ENCODE measurements at regions not wholly inside any gene's neighbourhood (a gene's known extent, or its start where the extent isn't known, plus 50 kb on each side); places are given as distances from the start of the nearest gene placed in this dataset.

DNA sequence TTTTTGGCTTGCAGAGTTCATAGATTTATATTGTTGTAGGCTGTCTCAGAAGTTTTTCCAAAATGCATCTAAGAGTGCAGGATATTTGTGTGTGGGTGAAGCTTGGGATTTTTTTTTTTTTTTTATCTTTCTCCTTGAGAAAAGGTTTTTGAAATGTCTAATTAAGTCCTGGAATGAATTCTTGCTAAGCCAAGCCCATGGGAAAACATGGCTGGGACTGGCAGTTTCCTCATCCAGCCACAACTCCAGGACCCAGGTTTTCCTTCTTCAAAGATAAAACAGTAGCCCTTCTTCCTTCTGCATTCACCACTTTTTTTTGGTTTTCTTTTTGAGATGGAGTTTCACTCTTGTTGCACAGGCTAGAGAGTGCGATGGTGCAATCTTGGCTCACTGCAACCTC, 242.5 kb upstream of the JAG1 start:
- no peak overlapping the region for H2BK15ac ChIP-seq (ENCODE audit: low read depth, low read length)
- H3K23ac ChIP-seq (ENCODE audit: low read depth, low read length) = no peak overlapping the region
- H4K5ac ChIP-seq (ENCODE audit: low read depth, low read length) = no peak overlapping the region
- no peak overlapping the region for H2BK5ac ChIP-seq (ENCODE audit: low read depth, low read length, poor library complexity, severe bottlenecking)
- H3K18ac ChIP-seq (ENCODE audit: low read depth, low read length) = no peak overlapping the region
- ChIA-PET CTCF (no interaction called here), POLR2A (ENCODE audit: unreplicated experiment) (no interaction called here)
- H3K4me1 ChIP-seq (ENCODE audit: control insufficient read depth, insufficient read depth, low read length) = peaks cover 12% of the 10 kb centered on the region
- H2AFZ ChIP-seq (replicated peaks; ENCODE audit: low read length, poor library complexity) = no peak overlapping the region
- H3K14ac ChIP-seq (replicated peaks; ENCODE audit: low read depth, low read length) = no peak overlapping the region
- DNase-seq (no peak), ATAC-seq (ENCODE audit: low read depth) (no peak)
- dilution Hi-C loops (cut with HindIII; ENCODE audit: low sequenced_read_pairs, unreplicated experiment) = no loop called here
- no peaks in the 10 kb centered on the region for H3K27me3 ChIP-seq (ENCODE audit: control insufficient read depth, insufficient read depth, low read length)
- TF ChIP-seq MXI1 (IDR thresholded peaks at IDR 0.05; ENCODE audit: borderline replicate concordance, low read depth, low read length) (no peak), CTCF (conservative IDR thresholded peaks at IDR 0.05; ENCODE audit: low read depth, low read length) (no peak), SMC3 (IDR thresholded peaks at IDR 0.05; ENCODE audit: low read depth, low read length) (no peak), POLR2A (IDR thresholded peaks at IDR 0.05; ENCODE audit: low read depth, low read length) (no peak), CHD1 (IDR thresholded peaks at IDR 0.05; ENCODE audit: low read depth, low read length) (no peak), NFE2L2 (IDR thresholded peaks at IDR 0.05; ENCODE audit: low read depth, low read length) (no peak), RCOR1 (IDR thresholded peaks at IDR 0.05; ENCODE audit: insufficient replicate concordance, low read length) (no peak), FOS (IDR thresholded peaks at IDR 0.05; ENCODE audit: low read depth, low read length) (no peak), RFX5 (IDR thresholded peaks at IDR 0.05; ENCODE audit: low read depth, low read length) (no peak), BHLHE40 (IDR thresholded peaks at IDR 0.05; ENCODE audit: low read depth, low read length) (no peak), MAFK (IDR thresholded peaks at IDR 0.05; ENCODE audit: low read depth, low read length) (no peak), MAZ (IDR thresholded peaks at IDR 0.05; ENCODE audit: borderline replicate concordance, low read depth, low read length) (no peak), RAD21 (IDR thresholded peaks at IDR 0.05; ENCODE audit: low read length) (no peak), CEBPB (IDR thresholded peaks at IDR 0.05; ENCODE audit: low read depth, low read length) (no peak), USF2 (IDR thresholded peaks at IDR 0.05; ENCODE audit: low read depth, low read length) (no peak)
- TF ChIP-seq, protein P1, sequence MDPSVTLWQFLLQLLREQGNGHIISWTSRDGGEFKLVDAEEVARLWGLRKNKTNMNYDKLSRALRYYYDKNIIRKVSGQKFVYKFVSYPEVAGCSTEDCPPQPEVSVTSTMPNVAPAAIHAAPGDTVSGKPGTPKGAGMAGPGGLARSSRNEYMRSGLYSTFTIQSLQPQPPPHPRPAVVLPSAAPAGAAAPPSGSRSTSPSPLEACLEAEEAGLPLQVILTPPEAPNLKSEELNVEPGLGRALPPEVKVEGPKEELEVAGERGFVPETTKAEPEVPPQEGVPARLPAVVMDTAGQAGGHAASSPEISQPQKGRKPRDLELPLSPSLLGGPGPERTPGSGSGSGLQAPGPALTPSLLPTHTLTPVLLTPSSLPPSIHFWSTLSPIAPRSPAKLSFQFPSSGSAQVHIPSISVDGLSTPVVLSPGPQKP (IDR thresholded peaks at IDR 0.05; ENCODE audit: borderline replicate concordance, low read depth, low read length) = no peak
- H3K4me3 ChIP-seq (ENCODE audit: insufficient read depth, low read depth, low read length) = no peak overlapping the region
- in situ Hi-C loops (cut with MboI; ENCODE audit: low sequenced_read_pairs) = no loop called here
- intact Hi-C loops (cut with micrococcal nuclease) = no loop called here
- peaks cover 2% of the 10 kb centered on the region; the same call in 1 of the 2 replicates for H3K9me3 ChIP-seq (ENCODE audit: control insufficient read depth, insufficient read depth, low read length)
- no peaks in the 10 kb centered on the region for H3K36me3 ChIP-seq (ENCODE audit: control insufficient read depth, insufficient read depth, low read length)
- H3K9ac ChIP-seq (ENCODE audit: low read depth, low read length) = no peak overlapping the region
- no peak overlapping the region for H2AK9ac ChIP-seq (replicated peaks; ENCODE audit: low read depth, low read length, poor library complexity)
- H4K20me1 ChIP-seq (ENCODE audit: insufficient read depth, low read length) = no peaks in the 10 kb centered on the region
- no peak overlapping the region for H3K4me2 ChIP-seq (ENCODE audit: low read depth, low read length)
- no peak overlapping the region for H3K27ac ChIP-seq (ENCODE audit: insufficient read depth, low read length)
- no peak overlapping the region for H3K56ac ChIP-seq (ENCODE audit: extremely low read depth, insufficient read depth, low read length)
- BruUV-seq (replicated peaks) = no TSS peak
- H2BK120ac ChIP-seq (ENCODE audit: low read depth, low read length) = no peak overlapping the region
- no peak overlapping the region for H2BK20ac ChIP-seq (ENCODE audit: low read depth, low read length)
- H3K79me1 ChIP-seq (ENCODE audit: low read depth in 1 of 2, low read length in 2 of 2) = no peaks in the 10 kb centered on the region
- H3K4ac ChIP-seq (ENCODE audit: low read depth, low read length) = no peak overlapping the region
- WGBS, 2 experiments (ENCODE audit: extremely low coverage in 2 of 2, insufficient read length in 1 of 2) = no CpG with 5 or more reads among the region's 1 CpG
- H2AK5ac ChIP-seq (ENCODE audit: low read depth, low read length) = no peak overlapping the region
- no peak overlapping the region for H4K8ac ChIP-seq (ENCODE audit: low read depth in 2 of 2, low read length in 2 of 2)
- H3K9me1 ChIP-seq (ENCODE audit: insufficient read depth, low read length) = peaks cover 3% of the 10 kb centered on the region
- no peak overlapping the region for H4K91ac ChIP-seq (ENCODE audit: insufficient read depth, low read depth, low read length)
